NB4 (cell line): ENCODE measurements at regions not wholly inside any gene's neighbourhood (a gene's known extent, or its start where the extent isn't known, plus 50 kb on each side); places are given as distances from the start of the nearest gene placed in this dataset.

Source experiments
- CTCF ChIP-seq: IDR thresholded peaks from one replicate; pipeline ENCODE4 v1.5.1; 2012; ENCODE audit warnings: low read depth, low read length
- MYC ChIP-seq: IDR thresholded peaks from 2 replicates; pipeline ENCODE4 v1.6.1; 2011; ENCODE audit warnings: low read depth, low read length
- POLR2A ChIP-seq: IDR thresholded peaks from 2 replicates; pipeline ENCODE4 v1.6.1; 2011; ENCODE audit warnings: mild to moderate bottlenecking; ENCODE audit not compliant: insufficient read length; ENCODE audit errors: extremely low read depth

GRCh38 chr18:25621144-25621543, 269.2 kb upstream of the ZNF521 start:
- TF ChIP-seq CTCF = no peak
- TF ChIP-seq POLR2A = no peak
- no peak for TF ChIP-seq MYC
